ENCODE measurements at regions not wholly inside any gene's neighbourhood (a gene's known extent, or its start where the extent isn't known, plus 50 kb on each side); places are given as distances from the start of the nearest gene placed in this dataset.
"Not testable (repeated sequence)": the region's sequence is repeated elsewhere in the genome, so short reads cannot be mapped to it uniquely, and the experiment has no call there.

DNA sequence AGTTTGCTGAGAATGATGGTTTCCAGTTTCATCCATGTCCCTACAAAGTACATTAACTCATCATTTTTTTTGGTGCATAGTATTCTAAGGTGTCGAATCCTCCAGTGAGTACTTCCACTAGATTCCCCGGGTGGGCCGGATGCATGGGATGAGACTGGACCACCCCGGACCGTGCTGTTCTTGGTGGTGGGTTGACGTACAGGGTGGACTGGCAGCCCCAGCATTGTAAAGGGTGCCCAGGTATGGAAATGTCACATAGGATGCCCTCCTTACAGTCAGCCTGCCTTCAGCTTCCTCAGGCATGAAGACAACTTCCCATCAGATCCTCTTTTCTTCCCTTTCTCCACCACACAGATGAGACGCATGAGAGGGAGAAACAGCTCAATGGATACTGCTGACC is 3916.1 kb upstream of the OR11H1 start:
- TF ChIP-seq POLR2AphosphoS5, EP300 (IDR thresholded peaks at IDR 0.05): not testable (repeated sequence)
- TF ChIP-seq, protein P1, sequence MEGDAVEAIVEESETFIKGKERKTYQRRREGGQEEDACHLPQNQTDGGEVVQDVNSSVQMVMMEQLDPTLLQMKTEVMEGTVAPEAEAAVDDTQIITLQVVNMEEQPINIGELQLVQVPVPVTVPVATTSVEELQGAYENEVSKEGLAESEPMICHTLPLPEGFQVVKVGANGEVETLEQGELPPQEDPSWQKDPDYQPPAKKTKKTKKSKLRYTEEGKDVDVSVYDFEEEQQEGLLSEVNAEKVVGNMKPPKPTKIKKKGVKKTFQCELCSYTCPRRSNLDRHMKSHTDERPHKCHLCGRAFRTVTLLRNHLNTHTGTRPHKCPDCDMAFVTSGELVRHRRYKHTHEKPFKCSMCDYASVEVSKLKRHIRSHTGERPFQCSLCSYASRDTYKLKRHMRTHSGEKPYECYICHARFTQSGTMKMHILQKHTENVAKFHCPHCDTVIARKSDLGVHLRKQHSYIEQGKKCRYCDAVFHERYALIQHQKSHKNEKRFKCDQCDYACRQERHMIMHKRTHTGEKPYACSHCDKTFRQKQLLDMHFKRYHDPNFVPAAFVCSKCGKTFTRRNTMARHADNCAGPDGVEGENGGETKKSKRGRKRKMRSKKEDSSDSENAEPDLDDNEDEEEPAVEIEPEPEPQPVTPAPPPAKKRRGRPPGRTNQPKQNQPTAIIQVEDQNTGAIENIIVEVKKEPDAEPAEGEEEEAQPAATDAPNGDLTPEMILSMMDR (IDR thresholded peaks at IDR 0.05), result not testable (repeated sequence)
